ENCODE measurements at regions not wholly inside any gene's neighbourhood (a gene's known extent, or its start where the extent isn't known, plus 50 kb on each side); places are given as distances from the start of the nearest gene placed in this dataset.

DNA sequence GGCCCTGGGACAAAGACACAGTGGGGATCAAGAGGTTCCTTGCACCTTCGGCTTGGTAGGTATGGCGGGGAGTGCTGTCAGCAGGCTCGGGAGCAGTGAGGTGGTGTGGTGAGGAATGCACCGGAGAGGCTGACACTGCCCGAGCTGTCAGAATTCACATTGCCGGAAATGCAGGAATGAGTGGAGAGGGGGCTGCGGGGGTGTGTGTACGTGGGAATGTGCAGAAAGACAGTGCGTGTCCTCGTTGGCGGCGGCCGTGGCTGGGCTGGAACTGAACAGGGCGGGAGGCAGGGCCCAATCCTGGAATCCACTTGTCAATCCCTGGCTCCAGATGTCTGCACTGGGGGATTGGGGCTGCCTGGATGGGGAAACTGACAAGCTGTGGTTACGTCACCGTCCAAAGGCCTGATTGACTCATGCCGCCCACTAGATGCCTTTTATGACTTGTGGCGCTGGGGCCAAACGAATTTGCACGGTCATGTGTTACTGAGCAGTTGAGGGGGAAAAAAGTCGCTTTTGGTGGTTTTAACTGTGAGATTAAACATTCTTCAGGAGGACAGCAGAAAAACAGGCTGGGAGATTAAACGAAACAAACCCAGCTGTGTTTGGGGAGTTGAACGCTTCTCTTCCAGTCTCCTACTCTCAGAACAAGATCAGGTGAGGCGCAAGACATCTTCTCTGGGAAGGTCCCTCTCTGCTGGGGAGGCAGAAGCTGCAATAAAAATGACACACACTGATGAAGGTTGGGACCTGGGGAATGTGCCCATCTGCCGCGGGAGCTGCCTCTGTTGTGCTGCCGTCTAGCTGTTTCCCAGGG, 189.4 kb upstream of the GLI2 start (continued):
- TF ChIP-seq ZNF180 (CRISPR knock-in tag; IDR thresholded peaks at IDR 0.05; ENCODE audit: borderline replicate concordance, low read depth) (no peak), ZNF605 (CRISPR knock-in tag; IDR thresholded peaks at IDR 0.05) (peak; percentile 95), SP5 (CRISPR knock-in tag; IDR thresholded peaks at IDR 0.05; ENCODE audit: borderline replicate concordance, low read depth) (no peak; the same call in none of the 2 replicates), BHLHE40 (IDR thresholded peaks at IDR 0.05; ENCODE audit: low read length) (no peak; the same call in 1 of the 2 replicates), SMAD1 (CRISPR knock-in tag; IDR thresholded peaks at IDR 0.05; ENCODE audit: borderline replicate concordance, low read depth) (no peak; the same call in 1 of the 2 replicates), KDM3A (CRISPR knock-in tag; IDR thresholded peaks at IDR 0.05; ENCODE audit: low read depth) (no peak; the same call in 1 of the 2 replicates), SOX6 (IDR thresholded peaks at IDR 0.05) (no peak), SOX6 (CRISPR knock-in tag; IDR thresholded peaks at IDR 0.05) (peak; percentile 86), SRF (IDR thresholded peaks at IDR 0.05; ENCODE audit: low read depth, low read length) (peak; percentile 88), REL (CRISPR knock-in tag; conservative IDR thresholded peaks at IDR 0.05) (0 out of 2 replicates have a peak, but pooled peaks have one; percentile 66), TEAD2 (CRISPR knock-in tag; IDR thresholded peaks at IDR 0.05) (peak; percentile 71; the same call in 1 of the 2 replicates), TAF1 (CRISPR knock-in tag; IDR thresholded peaks at IDR 0.05) (peak; percentile 50; the same call in 1 of the 2 replicates), CEBPB (IDR thresholded peaks at IDR 0.05; ENCODE audit: borderline replicate concordance, low read depth, low read length) (peak; percentile 97)
- TF ChIP-seq, protein P1, sequence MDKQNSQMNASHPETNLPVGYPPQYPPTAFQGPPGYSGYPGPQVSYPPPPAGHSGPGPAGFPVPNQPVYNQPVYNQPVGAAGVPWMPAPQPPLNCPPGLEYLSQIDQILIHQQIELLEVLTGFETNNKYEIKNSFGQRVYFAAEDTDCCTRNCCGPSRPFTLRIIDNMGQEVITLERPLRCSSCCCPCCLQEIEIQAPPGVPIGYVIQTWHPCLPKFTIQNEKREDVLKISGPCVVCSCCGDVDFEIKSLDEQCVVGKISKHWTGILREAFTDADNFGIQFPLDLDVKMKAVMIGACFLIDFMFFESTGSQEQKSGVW (CRISPR knock-in tag; IDR thresholded peaks at IDR 0.05; ENCODE audit: borderline replicate concordance): no peak
- TF ChIP-seq, protein P2, sequence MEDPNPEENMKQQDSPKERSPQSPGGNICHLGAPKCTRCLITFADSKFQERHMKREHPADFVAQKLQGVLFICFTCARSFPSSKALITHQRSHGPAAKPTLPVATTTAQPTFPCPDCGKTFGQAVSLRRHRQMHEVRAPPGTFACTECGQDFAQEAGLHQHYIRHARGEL (CRISPR knock-in tag; IDR thresholded peaks at IDR 0.05): peak; percentile 72; the same call in 1 of the 2 replicates
- TF ChIP-seq, protein P3, sequence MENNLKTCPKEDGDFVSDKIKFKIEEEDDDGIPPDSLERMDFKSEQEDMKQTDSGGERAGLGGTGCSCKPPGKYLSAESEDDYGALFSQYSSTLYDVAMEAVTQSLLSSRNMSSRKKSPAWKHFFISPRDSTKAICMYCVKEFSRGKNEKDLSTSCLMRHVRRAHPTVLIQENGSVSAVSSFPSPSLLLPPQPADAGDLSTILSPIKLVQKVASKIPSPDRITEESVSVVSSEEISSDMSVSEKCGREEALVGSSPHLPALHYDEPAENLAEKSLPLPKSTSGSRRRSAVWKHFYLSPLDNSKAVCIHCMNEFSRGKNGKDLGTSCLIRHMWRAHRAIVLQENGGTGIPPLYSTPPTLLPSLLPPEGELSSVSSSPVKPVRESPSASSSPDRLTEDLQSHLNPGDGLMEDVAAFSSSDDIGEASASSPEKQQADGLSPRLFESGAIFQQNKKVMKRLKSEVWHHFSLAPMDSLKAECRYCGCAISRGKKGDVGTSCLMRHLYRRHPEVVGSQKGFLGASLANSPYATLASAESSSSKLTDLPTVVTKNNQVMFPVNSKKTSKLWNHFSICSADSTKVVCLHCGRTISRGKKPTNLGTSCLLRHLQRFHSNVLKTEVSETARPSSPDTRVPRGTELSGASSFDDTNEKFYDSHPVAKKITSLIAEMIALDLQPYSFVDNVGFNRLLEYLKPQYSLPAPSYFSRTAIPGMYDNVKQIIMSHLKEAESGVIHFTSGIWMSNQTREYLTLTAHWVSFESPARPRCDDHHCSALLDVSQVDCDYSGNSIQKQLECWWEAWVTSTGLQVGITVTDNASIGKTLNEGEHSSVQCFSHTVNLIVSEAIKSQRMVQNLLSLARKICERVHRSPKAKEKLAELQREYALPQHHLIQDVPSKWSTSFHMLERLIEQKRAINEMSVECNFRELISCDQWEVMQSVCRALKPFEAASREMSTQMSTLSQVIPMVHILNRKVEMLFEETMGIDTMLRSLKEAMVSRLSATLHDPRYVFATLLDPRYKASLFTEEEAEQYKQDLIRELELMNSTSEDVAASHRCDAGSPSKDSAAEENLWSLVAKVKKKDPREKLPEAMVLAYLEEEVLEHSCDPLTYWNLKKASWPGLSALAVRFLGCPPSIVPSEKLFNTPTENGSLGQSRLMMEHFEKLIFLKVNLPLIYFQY (CRISPR knock-in tag; IDR thresholded peaks at IDR 0.05; ENCODE audit: borderline replicate concordance): peak; percentile 70; the same call in 1 of the 2 replicates
- TF ChIP-seq, protein P4, sequence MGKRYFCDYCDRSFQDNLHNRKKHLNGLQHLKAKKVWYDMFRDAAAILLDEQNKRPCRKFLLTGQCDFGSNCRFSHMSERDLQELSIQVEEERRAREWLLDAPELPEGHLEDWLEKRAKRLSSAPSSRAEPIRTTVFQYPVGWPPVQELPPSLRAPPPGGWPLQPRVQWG (CRISPR knock-in tag; IDR thresholded peaks at IDR 0.05; ENCODE audit: borderline replicate concordance, low read depth): no peak
- TF ChIP-seq, protein P5, sequence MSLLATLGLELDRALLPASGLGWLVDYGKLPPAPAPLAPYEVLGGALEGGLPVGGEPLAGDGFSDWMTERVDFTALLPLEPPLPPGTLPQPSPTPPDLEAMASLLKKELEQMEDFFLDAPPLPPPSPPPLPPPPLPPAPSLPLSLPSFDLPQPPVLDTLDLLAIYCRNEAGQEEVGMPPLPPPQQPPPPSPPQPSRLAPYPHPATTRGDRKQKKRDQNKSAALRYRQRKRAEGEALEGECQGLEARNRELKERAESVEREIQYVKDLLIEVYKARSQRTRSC (CRISPR knock-in tag; IDR thresholded peaks at IDR 0.05; ENCODE audit: low read depth): peak; percentile 78; the same call in 1 of the 2 replicates
- TF ChIP-seq, protein P6, sequence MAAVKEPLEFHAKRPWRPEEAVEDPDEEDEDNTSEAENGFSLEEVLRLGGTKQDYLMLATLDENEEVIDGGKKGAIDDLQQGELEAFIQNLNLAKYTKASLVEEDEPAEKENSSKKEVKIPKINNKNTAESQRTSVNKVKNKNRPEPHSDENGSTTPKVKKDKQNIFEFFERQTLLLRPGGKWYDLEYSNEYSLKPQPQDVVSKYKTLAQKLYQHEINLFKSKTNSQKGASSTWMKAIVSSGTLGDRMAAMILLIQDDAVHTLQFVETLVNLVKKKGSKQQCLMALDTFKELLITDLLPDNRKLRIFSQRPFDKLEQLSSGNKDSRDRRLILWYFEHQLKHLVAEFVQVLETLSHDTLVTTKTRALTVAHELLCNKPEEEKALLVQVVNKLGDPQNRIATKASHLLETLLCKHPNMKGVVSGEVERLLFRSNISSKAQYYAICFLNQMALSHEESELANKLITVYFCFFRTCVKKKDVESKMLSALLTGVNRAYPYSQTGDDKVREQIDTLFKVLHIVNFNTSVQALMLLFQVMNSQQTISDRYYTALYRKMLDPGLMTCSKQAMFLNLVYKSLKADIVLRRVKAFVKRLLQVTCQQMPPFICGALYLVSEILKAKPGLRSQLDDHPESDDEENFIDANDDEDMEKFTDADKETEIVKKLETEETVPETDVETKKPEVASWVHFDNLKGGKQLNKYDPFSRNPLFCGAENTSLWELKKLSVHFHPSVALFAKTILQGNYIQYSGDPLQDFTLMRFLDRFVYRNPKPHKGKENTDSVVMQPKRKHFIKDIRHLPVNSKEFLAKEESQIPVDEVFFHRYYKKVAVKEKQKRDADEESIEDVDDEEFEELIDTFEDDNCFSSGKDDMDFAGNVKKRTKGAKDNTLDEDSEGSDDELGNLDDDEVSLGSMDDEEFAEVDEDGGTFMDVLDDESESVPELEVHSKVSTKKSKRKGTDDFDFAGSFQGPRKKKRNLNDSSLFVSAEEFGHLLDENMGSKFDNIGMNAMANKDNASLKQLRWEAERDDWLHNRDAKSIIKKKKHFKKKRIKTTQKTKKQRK (IDR thresholded peaks at IDR 0.05; ENCODE audit: low read length): no peak
